Esophagus muscularis mucosa (tissue), 3 donors: ENCODE measurements at regions not wholly inside any gene's neighbourhood (a gene's known extent, or its start where the extent isn't known, plus 50 kb on each side); places are given as distances from the start of the nearest gene placed in this dataset.
A peak's percentile ranks its signal among the peaks of the same experiment; 100 is the strongest.

Experiments
- POLR2A ChIP-seq: fragments of 450-650 bp; IDR thresholded peaks from one replicate; pipeline ENCODE4 v1.6.1; 2017; ENCODE audit warnings: antibody characterized with exemption, moderate library complexity, mild to moderate bottlenecking, low read depth
- TF ChIP-seq, protein P1 (sequence below), 3 experiments: fragments of 200-600 bp in 2 of 3; fragments of 450-650 bp in 1 of 3; sonication (generic) in 2 of 3; IDR thresholded peaks; one replicate each; pipeline ENCODE4 v1.5.1; 2017 to 2019; ENCODE audit warnings: antibody characterized with exemption in 3 of 3, mild to moderate bottlenecking in 2 of 3, moderate library complexity in 1 of 3

GRCh38 chr9:1939926-1940368, 75.2 kb upstream of the SMARCA2 start:
- TF ChIP-seq, protein P1, sequence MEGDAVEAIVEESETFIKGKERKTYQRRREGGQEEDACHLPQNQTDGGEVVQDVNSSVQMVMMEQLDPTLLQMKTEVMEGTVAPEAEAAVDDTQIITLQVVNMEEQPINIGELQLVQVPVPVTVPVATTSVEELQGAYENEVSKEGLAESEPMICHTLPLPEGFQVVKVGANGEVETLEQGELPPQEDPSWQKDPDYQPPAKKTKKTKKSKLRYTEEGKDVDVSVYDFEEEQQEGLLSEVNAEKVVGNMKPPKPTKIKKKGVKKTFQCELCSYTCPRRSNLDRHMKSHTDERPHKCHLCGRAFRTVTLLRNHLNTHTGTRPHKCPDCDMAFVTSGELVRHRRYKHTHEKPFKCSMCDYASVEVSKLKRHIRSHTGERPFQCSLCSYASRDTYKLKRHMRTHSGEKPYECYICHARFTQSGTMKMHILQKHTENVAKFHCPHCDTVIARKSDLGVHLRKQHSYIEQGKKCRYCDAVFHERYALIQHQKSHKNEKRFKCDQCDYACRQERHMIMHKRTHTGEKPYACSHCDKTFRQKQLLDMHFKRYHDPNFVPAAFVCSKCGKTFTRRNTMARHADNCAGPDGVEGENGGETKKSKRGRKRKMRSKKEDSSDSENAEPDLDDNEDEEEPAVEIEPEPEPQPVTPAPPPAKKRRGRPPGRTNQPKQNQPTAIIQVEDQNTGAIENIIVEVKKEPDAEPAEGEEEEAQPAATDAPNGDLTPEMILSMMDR (IDR thresholded peaks at IDR 0.05), result peak in 2 of 3 experiments; percentile 26 to 56
- TF ChIP-seq POLR2A, result no peak
